Suppressor macrophage (primary cell): ENCODE measurements at regions not wholly inside any gene's neighbourhood (a gene's known extent, or its start where the extent isn't known, plus 50 kb on each side); places are given as distances from the start of the nearest gene placed in this dataset.
"Not testable (repeated sequence)": the region's sequence is repeated elsewhere in the genome, so short reads cannot be mapped to it uniquely, and the experiment has no call there.

Source experiments
- DNase-seq, 4 experiments: peaks; one replicate each; pipeline ENCODE4 v3.0.0-alpha.2; 2020 to 2022

GRCh38 chr5:177857642-177858200 lies 75.0 kb upstream of the FAM153A start:
- peak in 2 of 4 experiments; percentile 34 to 57 for DNase-seq

DNA sequence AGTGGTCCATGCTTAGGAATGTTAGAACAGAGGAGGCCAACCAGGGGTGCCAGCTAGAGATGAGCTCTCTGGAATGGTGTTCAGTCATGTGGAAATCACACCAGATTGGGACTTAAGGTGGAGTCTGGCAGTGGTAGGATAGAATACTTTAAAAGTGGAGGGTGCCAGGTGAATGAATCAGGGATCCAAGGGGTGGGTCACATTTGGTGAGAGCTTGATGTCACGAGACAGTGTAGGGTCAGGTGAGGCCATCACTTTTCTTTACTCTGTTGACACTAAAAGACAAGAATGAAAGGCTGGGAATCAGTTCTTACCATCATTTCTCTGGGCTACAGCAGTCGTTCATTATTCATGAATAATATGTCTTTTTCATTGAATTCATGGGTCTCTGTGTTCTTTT lies 73.8 kb upstream of the FAM153A start:
- not testable (repeated sequence) for DNase-seq

DNA sequence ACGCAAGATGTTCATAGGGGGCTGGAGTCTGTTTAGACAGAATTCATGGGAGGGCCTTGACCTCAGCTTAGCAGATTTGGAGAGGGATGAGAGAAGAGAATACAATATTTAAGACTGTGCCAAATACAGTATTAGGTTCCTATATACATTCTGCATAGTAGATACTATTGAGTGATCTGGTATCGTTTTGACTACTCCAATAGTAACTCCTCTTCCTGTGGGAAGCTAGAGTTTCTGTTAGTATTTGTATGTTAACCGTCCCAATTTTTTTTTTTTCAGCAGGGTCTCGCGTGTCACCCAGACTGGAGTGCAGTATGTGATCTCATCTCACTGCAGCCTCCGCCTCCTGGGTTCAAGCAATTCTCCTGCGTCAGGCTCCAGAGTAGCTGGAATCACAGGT lies 65.2 kb upstream of the FAM153A start:
- not testable (repeated sequence) for DNase-seq

DNA sequence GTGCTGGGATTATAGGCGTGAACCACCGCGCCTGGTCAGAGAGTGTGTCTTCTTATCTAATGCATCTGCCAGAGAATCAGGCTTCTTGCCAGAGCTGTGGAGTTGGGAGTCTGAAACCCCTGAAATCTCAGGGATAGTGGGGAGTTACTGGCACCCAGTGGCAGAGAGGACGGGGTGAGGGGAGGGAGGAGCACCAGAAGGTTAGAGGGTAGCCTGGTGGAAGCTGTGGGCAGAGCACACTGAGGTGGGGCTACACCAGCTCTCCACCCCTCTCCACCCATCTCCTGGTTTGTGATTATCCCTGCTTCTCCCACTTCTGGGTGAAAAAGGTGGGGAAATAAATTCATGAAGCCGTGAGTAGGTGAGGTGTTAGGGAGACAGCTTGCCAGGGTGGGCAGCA lies 63.9 kb upstream of the FAM153A start:
- DNase-seq = not testable (repeated sequence)

- not testable (repeated sequence) for DNase-seq
Measured at GRCh38 chr5:177845906-177846305, 63.2 kb upstream of the FAM153A start.

DNA sequence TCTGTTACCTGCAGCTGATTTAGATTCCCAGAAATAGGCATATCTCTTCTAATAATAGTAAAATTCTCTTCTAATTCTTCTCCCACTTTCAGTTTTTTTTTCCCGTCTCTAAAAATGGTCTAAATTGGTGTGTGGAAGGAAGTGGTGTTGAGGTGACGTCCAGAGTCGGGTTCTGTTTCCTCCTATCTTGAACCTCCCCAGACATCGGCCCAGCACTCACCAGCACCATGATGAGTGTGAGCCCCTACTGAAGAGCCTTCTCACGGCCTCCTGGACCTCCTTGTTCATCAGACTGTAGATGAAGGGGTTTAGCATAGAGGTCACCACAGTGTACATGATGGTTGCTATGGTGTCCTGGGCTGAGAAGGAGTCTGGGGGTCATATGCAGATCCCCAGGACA lies 53.5 kb upstream of the FAM153A start:
- not testable (repeated sequence) for DNase-seq
